LNCaP clone FGC (cell line): ENCODE measurements at regions not wholly inside any gene's neighbourhood (a gene's known extent, or its start where the extent isn't known, plus 50 kb on each side); places are given as distances from the start of the nearest gene placed in this dataset.

Experiments used
- DNase-seq: peaks from one replicate; pipeline ENCODE4 v3.0.0-alpha.2; 2011; ENCODE audit warnings: low read depth
- H3K4me3 ChIP-seq: 2 replicates; pipeline ENCODE4 v1.5.1; 2011; ENCODE audit warnings: mild to moderate bottlenecking, low read depth, low read length, control low read depth
- TF ChIP-seq, protein P1 (sequence below): IDR thresholded peaks from 2 replicates; pipeline ENCODE4 v1.5.1; 2012; ENCODE audit warnings: mild to moderate bottlenecking; ENCODE audit not compliant: control insufficient read depth, insufficient read depth; ENCODE audit errors: extremely low read depth

DNA sequence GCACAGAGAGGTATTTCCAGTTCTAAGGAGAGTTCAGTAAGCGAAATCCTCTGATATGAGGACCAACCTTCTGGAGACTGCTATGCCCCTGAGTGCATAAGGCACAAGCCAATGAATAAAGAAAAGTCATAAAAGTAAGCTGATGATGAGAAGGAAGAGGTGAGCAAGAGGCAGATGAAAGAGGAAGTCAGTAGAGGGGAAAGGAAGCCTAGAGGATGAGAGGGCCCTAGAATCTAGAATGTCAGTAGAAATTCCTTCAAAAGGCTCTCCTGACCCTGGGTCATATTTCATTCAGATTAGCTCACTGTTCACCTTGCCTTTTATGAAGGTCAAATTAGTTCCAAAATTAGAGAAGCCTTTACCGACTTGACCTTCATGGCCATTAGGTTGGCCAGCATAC, 209.2 kb downstream of the CD83 start:
- DNase-seq, result no peak
- TF ChIP-seq, protein P1, sequence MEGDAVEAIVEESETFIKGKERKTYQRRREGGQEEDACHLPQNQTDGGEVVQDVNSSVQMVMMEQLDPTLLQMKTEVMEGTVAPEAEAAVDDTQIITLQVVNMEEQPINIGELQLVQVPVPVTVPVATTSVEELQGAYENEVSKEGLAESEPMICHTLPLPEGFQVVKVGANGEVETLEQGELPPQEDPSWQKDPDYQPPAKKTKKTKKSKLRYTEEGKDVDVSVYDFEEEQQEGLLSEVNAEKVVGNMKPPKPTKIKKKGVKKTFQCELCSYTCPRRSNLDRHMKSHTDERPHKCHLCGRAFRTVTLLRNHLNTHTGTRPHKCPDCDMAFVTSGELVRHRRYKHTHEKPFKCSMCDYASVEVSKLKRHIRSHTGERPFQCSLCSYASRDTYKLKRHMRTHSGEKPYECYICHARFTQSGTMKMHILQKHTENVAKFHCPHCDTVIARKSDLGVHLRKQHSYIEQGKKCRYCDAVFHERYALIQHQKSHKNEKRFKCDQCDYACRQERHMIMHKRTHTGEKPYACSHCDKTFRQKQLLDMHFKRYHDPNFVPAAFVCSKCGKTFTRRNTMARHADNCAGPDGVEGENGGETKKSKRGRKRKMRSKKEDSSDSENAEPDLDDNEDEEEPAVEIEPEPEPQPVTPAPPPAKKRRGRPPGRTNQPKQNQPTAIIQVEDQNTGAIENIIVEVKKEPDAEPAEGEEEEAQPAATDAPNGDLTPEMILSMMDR, result no peak

DNA sequence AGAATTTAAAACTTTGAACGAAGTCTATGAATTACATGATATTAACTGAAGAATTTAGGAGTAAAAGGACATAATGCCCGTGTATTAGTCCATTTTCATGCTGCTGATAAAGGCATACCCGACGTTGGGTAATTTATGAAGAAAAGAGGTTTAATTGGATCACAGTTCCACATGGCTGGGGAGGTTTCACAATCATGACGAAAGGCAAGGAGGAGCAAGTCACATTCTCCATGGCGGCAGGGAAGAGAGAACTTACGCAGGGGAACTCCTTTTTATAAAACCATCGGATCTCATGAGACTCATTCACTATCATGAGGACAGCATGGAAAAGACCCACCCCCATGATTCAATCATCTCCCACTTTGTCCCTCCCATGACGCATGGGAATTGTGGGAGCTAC, 210.6 kb downstream of the CD83 start:
- no peak for DNase-seq
- TF ChIP-seq, protein P1, result no peak
- H3K4me3 ChIP-seq, result no peak overlapping the region

More for the DNA sequence above, 209.2 kb downstream of the CD83 start:
- H3K4me3 ChIP-seq, result no peak overlapping the region

DNA sequence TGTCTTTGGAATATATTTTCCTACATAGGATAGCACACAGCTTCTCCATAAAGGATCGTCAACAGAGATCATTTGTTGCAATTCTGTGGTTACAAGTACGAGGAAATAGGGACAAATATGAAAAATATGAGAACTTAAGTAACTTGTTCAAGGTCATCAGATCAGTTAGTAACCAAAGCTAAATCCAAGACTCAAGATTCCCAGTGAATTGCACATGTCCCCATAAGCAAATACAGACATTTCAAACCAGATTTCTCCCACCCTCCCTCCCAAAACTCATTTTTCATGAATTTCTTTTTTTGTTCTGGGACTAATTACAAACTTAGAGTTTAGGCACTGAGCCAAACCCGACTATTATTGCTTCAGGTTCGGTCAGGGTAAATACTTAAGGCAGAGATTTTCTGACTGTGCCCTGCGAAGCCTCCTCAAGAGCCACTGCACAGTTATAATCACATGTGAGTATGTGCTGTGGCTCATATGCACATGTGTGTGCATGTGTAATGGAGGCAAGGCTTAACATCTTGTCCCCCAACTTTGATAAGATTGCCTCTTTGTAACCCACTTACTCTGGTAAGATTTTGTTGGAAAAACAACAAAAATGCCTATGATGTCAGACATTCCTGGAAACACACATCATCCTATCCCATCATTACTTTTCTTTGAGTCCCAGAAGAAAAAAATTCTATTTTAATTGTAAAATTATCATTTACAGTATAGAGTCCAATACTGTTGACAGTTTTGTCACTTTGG, 216.2 kb downstream of the CD83 start:
- TF ChIP-seq, protein P1, result no peak
- DNase-seq, result no peak
- H3K4me3 ChIP-seq, result no peak overlapping the region

DNA sequence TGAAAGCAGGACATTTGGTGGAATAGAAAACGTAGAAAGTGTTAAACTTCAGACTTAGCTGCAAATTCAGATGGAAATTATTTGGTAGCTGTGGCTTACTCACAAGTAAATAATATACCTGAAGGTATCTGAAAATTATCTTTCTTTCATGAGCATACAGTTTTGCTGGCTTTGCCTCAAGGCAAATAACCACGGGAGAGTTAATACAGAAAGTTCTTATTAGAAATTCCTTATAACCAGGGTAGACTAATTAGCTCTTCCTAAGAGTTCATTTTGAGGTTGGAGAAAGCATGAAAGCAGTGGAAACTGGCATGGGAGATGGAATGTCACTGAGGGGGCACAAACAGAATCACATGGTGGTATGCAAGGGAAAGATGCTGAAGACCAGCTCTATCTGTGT, 217.5 kb downstream of the CD83 start:
- H3K4me3 ChIP-seq, result no peak overlapping the region
- TF ChIP-seq, protein P1, result no peak
- no peak for DNase-seq

DNA sequence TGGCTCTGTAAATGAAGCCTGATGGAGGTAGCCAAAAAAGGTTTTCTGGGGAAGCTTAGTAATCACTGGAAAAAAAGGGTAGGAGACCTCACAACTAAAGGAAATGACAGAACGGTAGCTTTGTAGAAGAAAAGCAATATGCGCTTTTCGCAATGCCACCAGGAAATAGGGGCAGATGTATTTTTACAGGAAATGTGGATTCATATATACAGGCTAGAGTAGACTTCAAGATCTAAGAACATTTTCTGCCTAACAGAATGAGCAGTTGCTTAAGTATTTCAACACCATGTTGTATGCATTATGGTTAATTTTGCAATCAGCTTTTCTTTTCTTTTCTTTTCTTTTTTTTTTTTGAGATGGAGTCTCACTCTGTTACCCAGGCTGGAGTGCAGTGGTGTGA, 219.6 kb downstream of the CD83 start:
- TF ChIP-seq, protein P1, result no peak
- no peak for DNase-seq
- no peak overlapping the region for H3K4me3 ChIP-seq

DNA sequence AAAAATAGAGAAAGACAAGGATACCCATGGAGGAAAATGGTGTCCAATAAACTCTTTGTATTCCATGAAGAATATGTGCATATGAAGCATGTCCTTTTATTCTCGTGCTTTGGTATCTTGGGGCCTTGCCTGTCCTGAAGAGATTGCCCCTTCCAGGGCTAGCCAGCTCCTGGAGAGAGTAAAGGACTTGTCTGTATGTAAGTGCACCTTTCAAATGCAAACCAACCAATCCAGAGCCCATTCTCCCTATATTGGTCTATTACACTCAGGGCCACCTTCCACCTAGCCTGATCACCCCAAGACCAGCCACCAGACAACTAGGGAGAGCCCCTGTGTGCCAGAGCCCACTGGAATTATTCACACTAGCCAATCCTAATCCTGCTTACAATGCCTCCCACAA, 221.6 kb downstream of the CD83 start:
- TF ChIP-seq, protein P1, result no peak
- no peak for DNase-seq
- no peak overlapping the region for H3K4me3 ChIP-seq
